OCI-LY7 (cell line): ENCODE measurements at regions not wholly inside any gene's neighbourhood (a gene's known extent, or its start where the extent isn't known, plus 50 kb on each side); places are given as distances from the start of the nearest gene placed in this dataset.
A peak's percentile ranks its signal among the peaks of the same experiment; 100 is the strongest.

Source experiments
- CTCF ChIP-seq: fragments of 200-600 bp; sonication (generic); conservative IDR thresholded peaks from 2 replicates; pipeline ENCODE4 v1.5.1; 2014; ENCODE audit warnings: mild to moderate bottlenecking, antibody characterized with exemption, low read length, moderate library complexity, mixed read lengths
- EZH2phosphoT487 ChIP-seq: fragments of 200-600 bp; sonication (generic); IDR thresholded peaks from 2 replicates; pipeline ENCODE4 v1.6.1; 2018; ENCODE audit warnings: low read depth, borderline replicate concordance, mild to moderate bottlenecking, mixed run types, antibody characterized with exemption, low read length, moderate library complexity, mixed read lengths

GRCh38 chr2:64331114-64331645 is 122.8 kb upstream of the LGALSL start:
- TF ChIP-seq CTCF (peak; percentile 57), EZH2phosphoT487 (no peak)
